ENCODE measurements at regions not wholly inside any gene's neighbourhood (a gene's known extent, or its start where the extent isn't known, plus 50 kb on each side); places are given as distances from the start of the nearest gene placed in this dataset.
A peak's percentile ranks its signal among the peaks of the same experiment; 100 is the strongest.

DNA sequence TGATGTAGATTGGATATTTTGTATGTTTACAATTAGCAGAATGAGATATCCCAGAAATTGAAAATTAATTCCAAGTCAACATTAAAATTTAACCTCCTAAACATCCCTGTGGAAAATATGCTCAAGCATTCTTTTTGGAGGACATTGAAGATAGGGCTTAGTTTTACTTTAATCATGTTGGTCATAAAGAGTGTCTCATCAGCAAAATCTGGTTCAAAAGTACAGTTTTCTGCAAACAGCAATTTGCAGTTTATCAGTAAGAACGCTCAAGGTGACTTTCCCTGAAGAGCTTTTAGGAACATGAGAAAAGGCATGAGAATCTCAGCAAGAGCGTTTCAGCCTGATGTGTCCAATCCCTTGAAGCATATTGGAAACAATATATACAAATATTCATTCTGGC, 889.8 kb downstream of the CENPC start:
- no peaks in the 10 kb centered on the region for H3K4me1 ChIP-seq (ENCODE audit: insufficient read depth, low read length)
- 3% methylated on average over 2 of the region's 2 CpGs for WGBS (ENCODE audit: low lambda C conversion rate)
- CTCF ChIA-PET (ENCODE audit: low intra/inter-chr PET ratio, low total read pairs) = no interaction called here
- H3K79me2 ChIP-seq (ENCODE audit: insufficient read depth, low read length) = no peaks in the 10 kb centered on the region
- no peak overlapping the region for H3K4me2 ChIP-seq (ENCODE audit: low read depth, low read length)
- no peak overlapping the region for H3K4me3 ChIP-seq (replicated peaks in 1 of 3; ENCODE audit: insufficient read depth in 1 of 3, low read depth in 2 of 3, low read length in 3 of 3)
- no peak overlapping the region for H3K9ac ChIP-seq (ENCODE audit: insufficient read depth, low read depth, low read length)
- no peaks in the 10 kb centered on the region for H4K20me1 ChIP-seq (ENCODE audit: insufficient read depth, low read length)
- H3K27me3 ChIP-seq (ENCODE audit: control insufficient read depth in 1 of 2, insufficient read depth in 2 of 2, low read length in 2 of 2) = no peaks in the 10 kb centered on the region
- FAIRE-seq = no peak
- intact Hi-C loops (cut with micrococcal nuclease; ENCODE audit: unreplicated experiment) (no loop called here), in situ Hi-C loops (cut with HindIII; ENCODE audit: extremely low pct_ligation_motif_present, low pct_unique_long_range_greater_than_20kb) (no loop called here)
- DNase-seq (ENCODE audit: low spot score) = no peak
- no peaks in the 10 kb centered on the region for H3K36me3 ChIP-seq (replicated peaks in 1 of 2; ENCODE audit: control insufficient read depth in 1 of 2, insufficient read depth in 2 of 2, low read length in 2 of 2)
- no TSS peak for BruUV-seq (replicated peaks)
- peak; percentile 81 for TF ChIP-seq MAFF (IDR thresholded peaks at IDR 0.05; ENCODE audit: low read depth, low read length)
- no peak for TF ChIP-seq SOX5 (CRISPR knock-in tag; IDR thresholded peaks at IDR 0.05; ENCODE audit: borderline replicate concordance)
- TF ChIP-seq MAFK (conservative IDR thresholded peaks at IDR 0.05 in 1 of 2, IDR thresholded peaks at IDR 0.05 in 1 of 2; ENCODE audit: low read length in 2 of 2) = peak; percentile 63 to 86
- no peaks in the 10 kb centered on the region for H3K9me3 ChIP-seq (ENCODE audit: low read length)
- no peak for ATAC-seq
- no peak overlapping the region for H2AFZ ChIP-seq (ENCODE audit: low read length)
- POLR2A ChIA-PET = no interaction called here
- H3K27ac ChIP-seq (ENCODE audit: extremely low read length, insufficient read depth, low read length) = no peak overlapping the region

GRCh38 chr4:66653937-66654336, 891.4 kb downstream of the CENPC start:
- no TSS peak for BruUV-seq (replicated peaks)
- FAIRE-seq (no peak), ATAC-seq (no peak), DNase-seq (ENCODE audit: low spot score) (no peak)
- WGBS (ENCODE audit: low lambda C conversion rate) = 1% methylated on average over 2 of the region's 2 CpGs
- Histone ChIP-seq H3K4me1 (ENCODE audit: insufficient read depth, low read length) (no peaks in the 10 kb centered on the region), H3K9ac (ENCODE audit: insufficient read depth, low read depth, low read length) (no peak overlapping the region), H3K36me3 (replicated peaks in 1 of 2; ENCODE audit: control insufficient read depth in 1 of 2, insufficient read depth in 2 of 2, low read length in 2 of 2) (no peaks in the 10 kb centered on the region), H3K27me3 (ENCODE audit: control insufficient read depth in 1 of 2, insufficient read depth in 2 of 2, low read length in 2 of 2) (no peaks in the 10 kb centered on the region), H4K20me1 (ENCODE audit: insufficient read depth, low read length) (no peaks in the 10 kb centered on the region), H3K27ac (ENCODE audit: extremely low read length, insufficient read depth, low read length) (no peak overlapping the region), H3K79me2 (ENCODE audit: insufficient read depth, low read length) (no peaks in the 10 kb centered on the region), H3K9me3 (ENCODE audit: low read length) (no peaks in the 10 kb centered on the region), H3K4me2 (ENCODE audit: low read depth, low read length) (no peak overlapping the region), H2AFZ (ENCODE audit: low read length) (no peak overlapping the region), H3K4me3 (replicated peaks in 1 of 3; ENCODE audit: insufficient read depth in 1 of 3, low read depth in 2 of 3, low read length in 3 of 3) (no peak overlapping the region)
- in situ Hi-C loops (cut with HindIII; ENCODE audit: extremely low pct_ligation_motif_present, low pct_unique_long_range_greater_than_20kb) (no loop called here), intact Hi-C loops (cut with micrococcal nuclease; ENCODE audit: unreplicated experiment) (no loop called here)
- ChIA-PET POLR2A (no interaction called here), CTCF (ENCODE audit: low intra/inter-chr PET ratio, low total read pairs) (no interaction called here)
- TF ChIP-seq ZNF775 (CRISPR knock-in tag; IDR thresholded peaks at IDR 0.05; ENCODE audit: borderline replicate concordance) (no peak), TFE3 (CRISPR knock-in tag; IDR thresholded peaks at IDR 0.05) (no peak), MEIS1 (CRISPR knock-in tag; IDR thresholded peaks at IDR 0.05; ENCODE audit: borderline replicate concordance) (no peak), ZNF234 (CRISPR knock-in tag; conservative IDR thresholded peaks at IDR 0.05) (no peak), KLF15 (CRISPR knock-in tag; IDR thresholded peaks at IDR 0.05; ENCODE audit: borderline replicate concordance) (no peak), PHF8 (CRISPR knock-in tag; IDR thresholded peaks at IDR 0.05) (no peak), BCLAF1 (IDR thresholded peaks at IDR 0.05) (no peak)

Measured in HepG2 (cell line).